Osteoblast (primary cell): ENCODE measurements at regions not wholly inside any gene's neighbourhood (a gene's known extent, or its start where the extent isn't known, plus 50 kb on each side); places are given as distances from the start of the nearest gene placed in this dataset.

ENCODE experiments used
- DNase-seq: peaks from one replicate; pipeline ENCODE4 v3.0.0; 2011; ENCODE audit warnings: low spot score, mixed read lengths; ENCODE audit not compliant: insufficient read length; ENCODE audit errors: missing footprints
- H2AFZ ChIP-seq: 2 replicates; pipeline ENCODE4 v1.6.0; 2011; ENCODE audit warnings: mild to moderate bottlenecking, low read length
- H3K27ac ChIP-seq: 2 replicates; pipeline ENCODE4 v1.5.1; 2011; ENCODE audit warnings: mild to moderate bottlenecking, low read depth, low read length, moderate library complexity
- H3K27me3 ChIP-seq: 2 replicates; pipeline ENCODE4 v1.6.0; 2012; ENCODE audit warnings: mild to moderate bottlenecking, control low read depth, inconsistent platforms, low read length, moderate library complexity; ENCODE audit not compliant: insufficient read depth
- H3K36me3 ChIP-seq: 2 replicates; pipeline ENCODE4 v1.5.1; 2011; ENCODE audit warnings: mild to moderate bottlenecking, low read length, control low read depth, moderate library complexity; ENCODE audit not compliant: insufficient read depth
- H3K4me1 ChIP-seq: 2 replicates; pipeline ENCODE4 v1.5.1; 2011; ENCODE audit warnings: mild to moderate bottlenecking, low read length, control low read depth, moderate library complexity; ENCODE audit not compliant: insufficient read depth
- H3K4me2 ChIP-seq: 2 replicates; pipeline ENCODE4 v1.6.0; 2011; ENCODE audit warnings: mild to moderate bottlenecking, low read length; ENCODE audit not compliant: insufficient read depth
- H3K4me3 ChIP-seq: fragments of 200-600 bp; sonication (generic); 3 replicates; pipeline ENCODE4 v1.5.1; 2012; ENCODE audit warnings: mild to moderate bottlenecking, low read length, inconsistent platforms; ENCODE audit not compliant: insufficient read depth
- H3K79me2 ChIP-seq: 2 replicates; pipeline ENCODE4 v1.6.0; 2012; ENCODE audit warnings: mild to moderate bottlenecking, low read length, control low read depth, inconsistent platforms; ENCODE audit not compliant: insufficient read depth
- H3K9me3 ChIP-seq: 2 replicates; pipeline ENCODE4 v1.5.1; 2011; ENCODE audit warnings: low read depth, low read length, control low read depth
- H4K20me1 ChIP-seq: 2 replicates; pipeline ENCODE4 v1.6.0; 2012; ENCODE audit warnings: mild to moderate bottlenecking, low read length, control low read depth; ENCODE audit not compliant: insufficient read depth
- CTCF ChIP-seq: IDR thresholded peaks from 2 replicates; pipeline ENCODE4 v1.5.1; 2011; ENCODE audit warnings: mild to moderate bottlenecking, low read depth, low read length, moderate library complexity; ENCODE audit errors: extremely low read depth

DNA sequence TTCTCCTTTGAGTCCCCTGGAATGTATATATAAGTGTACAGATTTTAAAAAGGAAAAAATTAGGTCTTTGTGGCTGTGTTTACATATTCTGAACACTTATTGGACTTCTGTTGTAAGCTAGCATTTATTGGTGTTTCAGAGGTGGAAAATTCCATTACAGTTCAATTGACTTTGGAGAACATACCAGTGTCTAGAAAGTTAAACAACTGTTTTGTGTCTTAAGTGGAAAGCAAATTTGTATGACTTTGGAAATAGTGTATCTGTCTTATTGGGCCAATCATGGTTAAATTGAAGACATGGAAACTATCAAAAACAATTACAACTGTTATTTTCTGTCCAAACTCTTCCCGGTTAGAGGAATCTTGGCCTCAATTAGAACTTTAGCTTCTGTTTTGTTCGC lies 265.0 kb upstream of the C2CD4B start:
- Histone ChIP-seq H3K4me2 (no peak overlapping the region), H4K20me1 (peaks cover 10% of the 10 kb centered on the region), H3K4me1 (peaks cover 22% of the 10 kb centered on the region), H3K27ac (no peak overlapping the region), H2AFZ (no peak overlapping the region), H3K36me3 (no peaks in the 10 kb centered on the region), H3K4me3 (no peak overlapping the region), H3K9me3 (no peaks in the 10 kb centered on the region), H3K79me2 (peaks cover 12% of the 10 kb centered on the region), H3K27me3 (no peaks in the 10 kb centered on the region)
- no peak for TF ChIP-seq CTCF
- no peak for DNase-seq

- H3K79me2 ChIP-seq: peaks cover 10% of the 10 kb centered on the region
- no peak for TF ChIP-seq CTCF
- peaks cover 10% of the 10 kb centered on the region for H4K20me1 ChIP-seq
- no peak for DNase-seq
- H3K27ac ChIP-seq: no peak overlapping the region
- peaks cover 22% of the 10 kb centered on the region for H3K4me1 ChIP-seq
- no peaks in the 10 kb centered on the region for H3K36me3 ChIP-seq
- H2AFZ ChIP-seq: no peak overlapping the region
- H3K9me3 ChIP-seq: no peaks in the 10 kb centered on the region
- no peak overlapping the region for H3K4me2 ChIP-seq
- no peak overlapping the region for H3K4me3 ChIP-seq
- no peaks in the 10 kb centered on the region for H3K27me3 ChIP-seq
These were observed 265.5 kb upstream of the C2CD4B start for GRCh38 chr15:62430552-62430951.

GRCh38 chr15:62431008-62431797 lies 266.1 kb upstream of the C2CD4B start:
- Histone ChIP-seq H3K27me3 (no peaks in the 10 kb centered on the region), H4K20me1 (peaks cover 9% of the 10 kb centered on the region), H3K27ac (no peak overlapping the region), H3K79me2 (peaks cover 12% of the 10 kb centered on the region), H3K4me2 (no peak overlapping the region), H3K9me3 (no peaks in the 10 kb centered on the region), H3K4me3 (no peak overlapping the region), H3K36me3 (no peaks in the 10 kb centered on the region), H2AFZ (no peak overlapping the region), H3K4me1 (peaks cover 17% of the 10 kb centered on the region)
- TF ChIP-seq CTCF: no peak
- DNase-seq: no peak

- Histone ChIP-seq H3K9me3 (no peaks in the 10 kb centered on the region), H4K20me1 (peaks cover 9% of the 10 kb centered on the region), H2AFZ (no peak overlapping the region), H3K4me2 (no peak overlapping the region), H3K4me1 (peaks cover 11% of the 10 kb centered on the region), H3K4me3 (no peak overlapping the region), H3K36me3 (no peaks in the 10 kb centered on the region), H3K79me2 (peaks cover 16% of the 10 kb centered on the region), H3K27me3 (no peaks in the 10 kb centered on the region), H3K27ac (no peak overlapping the region)
- DNase-seq: no peak
- no peak for TF ChIP-seq CTCF
These were observed 266.7 kb upstream of the C2CD4B start for GRCh38 chr15:62431817-62432216.
